Pulmonary artery endothelial cell (primary cell): ENCODE measurements at regions not wholly inside any gene's neighbourhood (a gene's known extent, or its start where the extent isn't known, plus 50 kb on each side); places are given as distances from the start of the nearest gene placed in this dataset.
"Not testable (repeated sequence)": the region's sequence is repeated elsewhere in the genome, so short reads cannot be mapped to it uniquely, and the experiment has no call there.

Source experiments
- DNase-seq: peaks from one replicate; pipeline ENCODE4 v3.0.0-alpha.2; 2011; ENCODE audit warnings: low read depth, low spot score

GRCh38 chr4:131248314-131248713 lies 1900.8 kb upstream of the PCDH10 start:
- no peak for DNase-seq

DNA sequence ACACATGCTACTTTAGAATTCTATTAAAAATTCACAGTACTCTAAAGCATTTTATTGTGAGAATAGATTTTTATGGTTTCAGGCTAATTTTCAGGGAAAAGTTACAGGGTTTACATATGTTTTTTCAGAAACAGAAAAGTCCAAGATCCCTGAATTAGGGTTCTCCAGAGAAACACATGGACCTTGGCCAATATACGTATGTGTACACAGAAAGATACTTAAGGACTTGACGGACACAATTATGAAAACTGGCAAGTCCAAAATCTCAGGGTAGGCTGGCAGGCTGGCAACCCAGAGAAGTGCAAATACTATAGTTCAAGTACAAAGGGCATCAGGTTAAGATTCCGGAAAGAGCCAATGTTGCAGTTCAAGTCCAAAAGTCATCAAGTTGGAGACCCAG lies 1897.8 kb upstream of the PCDH10 start:
- DNase-seq: no peak

DNA sequence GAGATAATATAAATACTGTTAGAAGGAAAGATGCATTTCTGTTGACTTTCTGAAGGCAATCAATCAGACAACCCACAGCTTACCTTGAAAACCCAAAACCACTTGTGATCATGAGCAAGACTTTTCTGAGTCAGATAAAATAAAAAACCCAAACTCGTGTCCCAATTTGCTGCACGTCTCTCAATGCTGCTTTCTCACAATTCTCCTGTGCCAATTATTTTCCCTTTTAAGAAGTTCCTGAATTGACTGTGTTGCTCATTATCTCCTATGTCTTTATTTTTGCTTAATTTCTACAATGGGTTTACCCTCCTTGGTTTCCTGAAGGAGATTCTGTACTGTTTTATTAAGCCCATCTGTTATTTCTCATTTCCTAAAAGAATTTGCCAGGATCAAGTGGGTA lies 1891.9 kb upstream of the PCDH10 start:
- DNase-seq: no peak

GRCh38 chr4:131258361-131258760 lies 1890.7 kb upstream of the PCDH10 start:
- no peak for DNase-seq

GRCh38 chr4:131288441-131288840 lies 1860.7 kb upstream of the PCDH10 start:
- DNase-seq: no peak

GRCh38 chr4:131296192-131296591 lies 1852.9 kb upstream of the PCDH10 start:
- no peak for DNase-seq

- DNase-seq: no peak
Observed at GRCh38 chr4:131302108-131302507, 1847.0 kb upstream of the PCDH10 start.

GRCh38 chr4:131304686-131305085 lies 1844.4 kb upstream of the PCDH10 start:
- no peak for DNase-seq

DNA sequence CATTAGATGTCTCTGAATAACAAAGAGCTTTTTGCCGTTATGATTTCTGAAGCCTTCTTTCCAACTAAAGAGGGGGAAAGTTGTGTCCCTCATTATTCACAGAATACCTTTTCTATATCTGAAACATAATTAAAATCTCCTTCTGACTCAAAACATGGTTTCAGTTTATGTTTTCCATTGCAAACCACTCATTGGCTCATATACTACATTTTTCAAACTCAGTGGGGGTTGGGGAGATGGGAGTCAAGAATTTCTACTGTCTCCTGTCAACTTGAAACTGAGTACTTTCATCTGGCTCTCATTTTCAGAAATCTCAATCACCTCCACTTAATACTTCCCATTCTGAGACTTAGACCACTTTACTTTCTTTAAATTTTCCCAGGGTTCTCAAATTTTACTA lies 1839.5 kb upstream of the PCDH10 start:
- no peak for DNase-seq

- DNase-seq: no peak
Observed at GRCh38 chr4:131316086-131316485, 1833.0 kb upstream of the PCDH10 start.

DNA sequence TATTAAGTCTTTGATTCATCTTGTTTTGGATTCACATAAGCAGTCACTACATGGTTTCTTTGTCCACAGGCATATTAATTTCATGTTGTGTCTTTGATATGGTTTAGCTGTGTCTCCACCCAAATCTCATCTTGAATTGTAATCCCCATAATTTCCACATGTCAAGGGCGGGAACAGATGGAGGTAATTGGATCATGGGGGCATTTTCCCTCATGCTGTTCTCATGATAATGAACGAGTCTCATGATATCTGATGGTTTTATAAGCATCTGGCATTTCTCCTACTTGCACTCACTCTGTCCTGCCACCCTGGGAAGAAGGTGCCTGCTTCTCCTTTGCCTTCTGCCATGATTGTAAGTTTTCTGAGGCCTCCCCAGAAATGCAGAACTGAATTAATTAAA lies 1811.2 kb upstream of the PCDH10 start:
- no peak for DNase-seq

DNA sequence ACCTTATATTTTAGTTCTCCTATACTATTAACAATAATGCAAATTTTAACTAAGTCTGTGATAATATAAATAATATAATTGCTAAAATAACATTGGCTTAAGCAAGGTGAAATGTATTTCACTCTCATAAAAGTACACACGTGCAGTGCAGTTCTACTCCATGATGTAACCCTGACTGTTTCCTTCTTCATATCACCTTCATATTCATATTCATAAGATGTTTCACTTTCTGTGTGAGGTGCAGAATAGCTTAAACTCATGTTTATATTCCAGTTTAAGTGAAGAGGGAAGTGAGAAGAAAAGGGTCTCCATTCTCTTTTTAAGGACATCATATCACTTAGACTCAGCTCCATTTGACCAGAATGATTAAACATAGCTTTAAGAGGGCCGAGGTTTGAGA lies 1810.0 kb upstream of the PCDH10 start:
- no peak for DNase-seq

- no peak for DNase-seq
Observed at GRCh38 chr4:131344761-131345160, 1804.3 kb upstream of the PCDH10 start.

- no peak for DNase-seq
Observed at GRCh38 chr4:131347816-131348215, 1801.3 kb upstream of the PCDH10 start.

GRCh38 chr4:131348263-131348662 lies 1800.8 kb upstream of the PCDH10 start:
- DNase-seq: no peak

- DNase-seq: not testable (repeated sequence)
Observed at GRCh38 chr4:131352371-131352770, 1796.7 kb upstream of the PCDH10 start.

DNA sequence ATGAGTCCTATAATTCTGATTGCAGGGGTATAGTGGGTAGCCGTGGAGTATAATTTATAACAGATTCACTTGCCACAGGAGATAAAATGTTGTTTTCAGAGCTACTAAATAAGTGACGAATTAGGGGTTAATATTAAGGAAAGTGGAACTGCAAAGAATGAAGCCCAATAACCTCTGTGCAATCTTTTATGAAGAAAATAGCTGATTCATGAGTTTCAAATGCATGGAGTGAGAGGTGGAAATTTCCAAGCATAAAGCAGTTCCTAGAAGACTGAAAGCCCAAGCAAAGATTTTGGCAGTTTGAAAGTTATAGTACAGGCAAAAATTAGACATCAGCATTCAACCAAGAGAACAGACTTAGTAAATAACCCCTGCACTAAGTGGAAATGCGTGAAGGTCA lies 1782.4 kb upstream of the PCDH10 start:
- no peak for DNase-seq

- no peak for DNase-seq
Observed at GRCh38 chr4:131367441-131367840, 1781.7 kb upstream of the PCDH10 start.

DNA sequence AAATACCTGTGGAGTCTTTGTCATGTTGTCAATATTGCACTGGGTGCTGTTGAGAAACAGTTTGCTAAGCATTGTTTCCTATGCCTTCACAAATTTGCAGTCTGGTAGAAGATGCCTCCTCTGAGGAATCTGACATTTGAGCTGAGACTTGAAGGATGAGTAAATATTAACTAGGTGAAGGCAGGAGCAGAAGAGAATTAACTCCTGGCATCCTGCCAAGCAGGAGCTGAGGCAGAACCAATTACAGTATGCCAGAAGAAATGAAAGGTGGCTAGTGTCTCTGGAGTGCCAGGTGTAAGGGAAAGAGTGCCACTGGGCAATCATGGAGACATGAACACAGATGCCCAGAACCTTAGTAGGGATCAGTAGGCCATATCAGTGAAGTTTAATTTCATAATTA lies 1778.2 kb upstream of the PCDH10 start:
- no peak for DNase-seq

DNA sequence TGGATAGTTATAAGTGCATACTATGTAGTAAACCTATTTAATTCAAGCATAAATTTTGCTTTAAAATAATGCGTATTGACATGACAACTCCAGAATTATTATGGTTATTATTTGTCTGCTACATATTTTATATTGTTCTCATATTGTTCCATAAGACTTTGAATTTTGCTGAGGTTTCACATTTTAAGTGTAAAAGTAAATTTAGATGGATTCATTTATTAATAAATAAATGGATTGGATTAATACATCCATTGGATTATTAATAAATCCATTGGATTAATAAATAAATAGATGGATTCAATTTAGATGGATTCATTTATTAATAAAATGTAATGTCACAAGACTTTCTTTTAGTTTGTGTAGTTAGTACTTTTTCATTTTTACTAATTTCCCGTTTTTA lies 1768.0 kb upstream of the PCDH10 start:
- DNase-seq: no peak

DNA sequence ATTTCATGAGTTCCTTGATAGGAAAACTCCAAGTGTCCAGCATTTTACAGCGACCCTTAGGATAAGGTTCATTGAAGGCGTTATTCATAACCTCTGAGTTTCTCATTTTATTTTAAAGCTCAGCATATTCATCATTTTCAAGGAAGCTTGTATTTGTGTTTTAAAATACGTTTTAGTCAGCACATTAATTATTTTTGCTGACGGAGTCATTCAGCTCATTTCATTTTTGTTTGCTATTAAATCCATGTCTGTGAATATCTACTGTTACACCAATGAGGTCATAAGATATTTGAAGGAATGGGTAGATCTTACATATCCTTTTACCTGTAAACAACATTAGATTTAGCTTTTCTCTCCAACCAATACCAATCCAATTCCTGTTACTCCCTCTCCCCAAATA lies 1766.3 kb upstream of the PCDH10 start:
- DNase-seq: no peak

GRCh38 chr4:131388277-131388676 lies 1760.8 kb upstream of the PCDH10 start:
- no peak for DNase-seq

- no peak for DNase-seq
Observed at GRCh38 chr4:131408102-131408501, 1741.0 kb upstream of the PCDH10 start.

DNA sequence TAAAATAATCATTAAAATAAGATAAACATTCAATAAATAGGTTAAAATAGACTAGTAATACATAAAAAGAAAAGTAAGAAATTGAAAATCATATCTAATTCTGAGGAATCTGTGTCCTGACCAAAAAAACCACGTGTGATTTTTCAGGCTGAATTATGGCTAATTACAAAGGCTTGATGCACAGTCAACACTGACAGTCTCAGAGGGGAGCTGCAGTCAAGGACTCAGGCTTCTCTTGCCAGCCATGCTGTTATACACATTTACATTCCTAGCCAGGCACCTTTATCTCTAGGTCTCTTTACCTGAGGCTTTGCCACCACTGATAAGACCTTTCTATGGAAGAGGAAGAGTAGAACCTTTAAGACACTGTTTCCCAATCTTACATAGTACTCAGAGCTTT lies 1737.7 kb upstream of the PCDH10 start:
- no peak for DNase-seq

DNA sequence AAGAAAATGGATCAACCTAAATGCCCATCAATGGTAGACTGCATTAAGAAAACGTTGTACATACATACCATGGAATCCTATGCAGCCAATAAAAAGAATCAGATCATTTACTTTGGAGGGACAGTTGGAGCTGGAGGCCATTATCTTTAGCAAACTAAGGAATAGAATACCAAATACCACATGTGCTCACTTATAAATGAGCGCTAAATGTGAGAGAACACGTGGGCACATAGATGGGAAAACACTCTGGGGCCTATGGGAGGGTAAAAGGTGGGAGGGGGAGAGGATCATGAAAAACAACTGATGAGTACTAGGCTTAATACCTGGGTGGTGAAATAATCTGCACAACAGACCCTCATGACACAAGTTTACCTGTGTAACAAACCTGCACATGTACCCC lies 1729.9 kb upstream of the PCDH10 start:
- no peak for DNase-seq
